ENCODE measurements at regions not wholly inside any gene's neighbourhood (a gene's known extent, or its start where the extent isn't known, plus 50 kb on each side); places are given as distances from the start of the nearest gene placed in this dataset.
"Not testable (repeated sequence)": the region's sequence is repeated elsewhere in the genome, so short reads cannot be mapped to it uniquely, and the experiment has no call there.

DNA sequence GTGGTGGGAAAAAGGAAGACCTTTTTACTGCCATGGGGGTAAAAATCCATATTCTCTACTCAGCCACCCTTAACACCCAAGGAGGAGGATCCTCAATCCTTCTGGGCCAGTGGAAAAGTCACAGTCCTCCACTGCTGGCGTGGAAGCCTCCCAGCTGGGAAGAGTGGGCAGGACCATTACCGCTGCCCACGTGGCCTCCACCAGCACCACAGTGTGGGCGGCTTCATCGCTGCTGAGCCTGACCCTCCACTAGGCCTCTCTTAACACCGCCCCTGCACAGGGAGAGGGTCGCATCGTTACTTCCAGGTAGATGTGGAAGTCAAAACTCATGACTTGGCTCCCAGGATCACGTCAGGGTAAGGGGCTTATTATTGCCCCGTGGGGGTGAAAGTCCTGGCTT is 656.5 kb downstream of the SUCLG1 start:
- no peak for FAIRE-seq
- no peaks in the 10 kb centered on the region for H3K9me1 ChIP-seq (ENCODE audit: control insufficient read depth, extremely low read depth, insufficient read depth, low read length)

DNA sequence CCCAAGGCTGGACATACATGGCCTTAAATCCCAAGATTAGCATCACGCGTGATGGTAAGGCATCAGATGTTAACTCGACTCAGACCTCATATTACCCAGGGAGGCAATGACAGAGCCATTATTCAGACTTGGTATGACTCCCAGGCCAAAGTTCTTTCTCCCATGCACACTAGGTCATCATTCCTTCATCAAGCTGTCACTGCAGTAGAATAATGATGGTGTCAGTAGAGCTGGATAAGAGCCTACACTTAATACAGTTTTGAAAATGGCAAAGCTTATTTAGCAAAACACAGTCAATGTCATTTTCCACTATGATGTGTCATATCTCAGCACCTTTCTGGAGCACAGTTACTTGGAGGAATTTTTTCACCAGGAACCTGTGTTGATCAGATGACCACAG is 663.3 kb downstream of the SUCLG1 start:
- Histone ChIP-seq H2AFZ (ENCODE audit: control insufficient read depth, low read length) (no peak overlapping the region), H3K36me3 (ENCODE audit: control insufficient read depth in 2 of 2, extremely low read depth in 1 of 2, insufficient read depth in 2 of 2, low read length in 2 of 2) (no peaks in the 10 kb centered on the region), H3K27me3 (ENCODE audit: control insufficient read depth, extremely low read depth, insufficient read depth, low read length) (no peaks in the 10 kb centered on the region), H3K79me2 (ENCODE audit: control insufficient read depth, insufficient read depth, low read length) (no peaks in the 10 kb centered on the region), H3K4me3 (ENCODE audit: control insufficient read depth in 2 of 3, extremely low read depth in 1 of 3, insufficient read depth in 2 of 3, low read depth in 1 of 3, low read length in 3 of 3) (no peak overlapping the region), H3K9me1 (ENCODE audit: control insufficient read depth, extremely low read depth, insufficient read depth, low read length) (no peaks in the 10 kb centered on the region), H3K4me2 (ENCODE audit: control insufficient read depth, extremely low read depth, insufficient read depth, low read depth, low read length) (no peak overlapping the region), H4K20me1 (ENCODE audit: control insufficient read depth, extremely low read depth, insufficient read depth, low read length) (no peaks in the 10 kb centered on the region), H3K4me1 (ENCODE audit: control insufficient read depth, extremely low read depth, insufficient read depth, low read length) (no peaks in the 10 kb centered on the region), H3K27ac (ENCODE audit: control insufficient read depth, insufficient read depth, low read length) (no peak overlapping the region), H3K9ac (ENCODE audit: control insufficient read depth, extremely low read depth, insufficient read depth, low read length) (no peak overlapping the region), H3K9me3 (ENCODE audit: control insufficient read depth, low read depth, low read length) (no peaks in the 10 kb centered on the region)
- DNase-seq (ENCODE audit: low read depth, low spot score), result no peak
- FAIRE-seq, result no peak
- dilution Hi-C loops (cut with MboI; ENCODE audit: extremely low pct_ligation_motif_present, low sequenced_read_pairs), result no loop called here
- no peak for TF ChIP-seq EZH2 (IDR thresholded peaks at IDR 0.05; ENCODE audit: low read length)
- TF ChIP-seq, protein P1, sequence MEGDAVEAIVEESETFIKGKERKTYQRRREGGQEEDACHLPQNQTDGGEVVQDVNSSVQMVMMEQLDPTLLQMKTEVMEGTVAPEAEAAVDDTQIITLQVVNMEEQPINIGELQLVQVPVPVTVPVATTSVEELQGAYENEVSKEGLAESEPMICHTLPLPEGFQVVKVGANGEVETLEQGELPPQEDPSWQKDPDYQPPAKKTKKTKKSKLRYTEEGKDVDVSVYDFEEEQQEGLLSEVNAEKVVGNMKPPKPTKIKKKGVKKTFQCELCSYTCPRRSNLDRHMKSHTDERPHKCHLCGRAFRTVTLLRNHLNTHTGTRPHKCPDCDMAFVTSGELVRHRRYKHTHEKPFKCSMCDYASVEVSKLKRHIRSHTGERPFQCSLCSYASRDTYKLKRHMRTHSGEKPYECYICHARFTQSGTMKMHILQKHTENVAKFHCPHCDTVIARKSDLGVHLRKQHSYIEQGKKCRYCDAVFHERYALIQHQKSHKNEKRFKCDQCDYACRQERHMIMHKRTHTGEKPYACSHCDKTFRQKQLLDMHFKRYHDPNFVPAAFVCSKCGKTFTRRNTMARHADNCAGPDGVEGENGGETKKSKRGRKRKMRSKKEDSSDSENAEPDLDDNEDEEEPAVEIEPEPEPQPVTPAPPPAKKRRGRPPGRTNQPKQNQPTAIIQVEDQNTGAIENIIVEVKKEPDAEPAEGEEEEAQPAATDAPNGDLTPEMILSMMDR (optimal IDR thresholded peaks at IDR 0.05 in 1 of 3, IDR thresholded peaks at IDR 0.05 in 1 of 3, conservative IDR thresholded peaks at IDR 0.05 in 1 of 3; ENCODE audit: extremely low read depth in 1 of 3, insufficient read depth in 2 of 3, low read length in 3 of 3), result no peak

More for the DNA sequence above, 656.5 kb downstream of the SUCLG1 start:
- Histone ChIP-seq H3K27me3 (ENCODE audit: control insufficient read depth, extremely low read depth, insufficient read depth, low read length) (no peaks in the 10 kb centered on the region), H3K9me3 (ENCODE audit: control insufficient read depth, low read depth, low read length) (no peaks in the 10 kb centered on the region), H3K4me3 (ENCODE audit: control insufficient read depth in 2 of 3, extremely low read depth in 1 of 3, insufficient read depth in 2 of 3, low read depth in 1 of 3, low read length in 3 of 3) (no peak overlapping the region), H4K20me1 (ENCODE audit: control insufficient read depth, extremely low read depth, insufficient read depth, low read length) (no peaks in the 10 kb centered on the region), H3K79me2 (ENCODE audit: control insufficient read depth, insufficient read depth, low read length) (no peaks in the 10 kb centered on the region), H3K4me1 (ENCODE audit: control insufficient read depth, extremely low read depth, insufficient read depth, low read length) (no peaks in the 10 kb centered on the region), H2AFZ (ENCODE audit: control insufficient read depth, low read length) (no peak overlapping the region), H3K36me3 (ENCODE audit: control insufficient read depth in 2 of 2, extremely low read depth in 1 of 2, insufficient read depth in 2 of 2, low read length in 2 of 2) (no peaks in the 10 kb centered on the region), H3K4me2 (ENCODE audit: control insufficient read depth, extremely low read depth, insufficient read depth, low read depth, low read length) (no peak overlapping the region), H3K27ac (ENCODE audit: control insufficient read depth, insufficient read depth, low read length) (no peak overlapping the region), H3K9ac (ENCODE audit: control insufficient read depth, extremely low read depth, insufficient read depth, low read length) (no peak overlapping the region)
- no peak for DNase-seq (ENCODE audit: low read depth, low spot score)
- dilution Hi-C loops (cut with MboI; ENCODE audit: extremely low pct_ligation_motif_present, low sequenced_read_pairs), result no loop called here
- TF ChIP-seq, protein P1 (optimal IDR thresholded peaks at IDR 0.05 in 1 of 3, IDR thresholded peaks at IDR 0.05 in 1 of 3, conservative IDR thresholded peaks at IDR 0.05 in 1 of 3; ENCODE audit: extremely low read depth in 1 of 3, insufficient read depth in 2 of 3, low read length in 3 of 3), result no peak
- TF ChIP-seq EZH2 (IDR thresholded peaks at IDR 0.05; ENCODE audit: low read length), result no peak

DNA sequence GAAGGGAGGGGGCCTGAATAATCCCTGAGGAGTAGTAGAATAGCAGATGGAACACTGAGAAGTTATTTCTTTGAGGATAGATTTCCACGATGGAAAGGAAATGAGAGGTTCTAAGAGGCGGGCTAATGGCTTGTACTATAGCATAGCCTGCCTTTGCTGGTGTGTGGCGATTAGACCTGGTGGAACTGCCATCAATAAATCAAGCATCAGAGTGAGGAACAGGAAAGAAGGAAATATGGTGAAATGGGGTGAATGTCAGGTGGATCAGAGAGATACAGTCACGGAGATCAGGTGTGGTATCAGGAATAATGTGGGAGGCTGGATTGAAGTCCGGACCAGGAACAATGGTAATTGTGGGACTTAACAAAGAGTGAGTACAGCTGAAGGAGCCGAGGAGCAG is 668.6 kb downstream of the SUCLG1 start:
- H3K36me3 ChIP-seq (ENCODE audit: control insufficient read depth in 2 of 2, extremely low read depth in 1 of 2, insufficient read depth in 2 of 2, low read length in 2 of 2); H3K79me2 ChIP-seq (ENCODE audit: control insufficient read depth, insufficient read depth, low read length); H3K9me1 ChIP-seq (ENCODE audit: control insufficient read depth, extremely low read depth, insufficient read depth, low read length); H3K4me2 ChIP-seq (ENCODE audit: control insufficient read depth, extremely low read depth, insufficient read depth, low read depth, low read length); FAIRE-seq; H3K27ac ChIP-seq (ENCODE audit: control insufficient read depth, insufficient read depth, low read length); H2AFZ ChIP-seq (ENCODE audit: control insufficient read depth, low read length); H3K4me1 ChIP-seq (ENCODE audit: control insufficient read depth, extremely low read depth, insufficient read depth, low read length); DNase-seq (ENCODE audit: low read depth, low spot score); H3K4me3 ChIP-seq (ENCODE audit: control insufficient read depth in 2 of 3, extremely low read depth in 1 of 3, insufficient read depth in 2 of 3, low read depth in 1 of 3, low read length in 3 of 3); dilution Hi-C loops (cut with MboI; ENCODE audit: extremely low pct_ligation_motif_present, low sequenced_read_pairs); H4K20me1 ChIP-seq (ENCODE audit: control insufficient read depth, extremely low read depth, insufficient read depth, low read length); H3K27me3 ChIP-seq (ENCODE audit: control insufficient read depth, extremely low read depth, insufficient read depth, low read length); H3K9me3 ChIP-seq (ENCODE audit: control insufficient read depth, low read depth, low read length); H3K9ac ChIP-seq (ENCODE audit: control insufficient read depth, extremely low read depth, insufficient read depth, low read length): not testable (repeated sequence)

DNA sequence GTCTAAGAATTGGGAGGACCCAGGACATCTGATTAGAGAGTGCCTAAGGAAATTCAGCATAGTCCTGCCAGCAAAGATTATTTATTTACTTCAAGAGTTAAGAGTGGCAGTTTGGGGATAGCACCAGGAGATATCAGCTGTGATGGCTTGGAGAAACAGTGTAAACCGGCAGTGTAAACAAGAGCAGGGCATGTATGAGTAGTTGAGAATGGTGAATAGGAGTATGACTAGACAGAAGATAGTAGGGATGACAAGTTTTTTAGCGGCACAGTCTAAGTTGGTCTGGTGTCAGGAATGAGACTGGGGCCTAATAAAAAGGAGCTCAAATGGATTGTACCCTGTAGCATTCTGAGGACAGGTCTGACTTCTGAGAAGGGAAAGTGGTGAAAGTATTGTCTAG is 669.4 kb downstream of the SUCLG1 start:
- H4K20me1 ChIP-seq (ENCODE audit: control insufficient read depth, extremely low read depth, insufficient read depth, low read length); dilution Hi-C loops (cut with MboI; ENCODE audit: extremely low pct_ligation_motif_present, low sequenced_read_pairs); H3K9me1 ChIP-seq (ENCODE audit: control insufficient read depth, extremely low read depth, insufficient read depth, low read length); FAIRE-seq; H3K36me3 ChIP-seq (ENCODE audit: control insufficient read depth in 2 of 2, extremely low read depth in 1 of 2, insufficient read depth in 2 of 2, low read length in 2 of 2); H3K79me2 ChIP-seq (ENCODE audit: control insufficient read depth, insufficient read depth, low read length); H3K27me3 ChIP-seq (ENCODE audit: control insufficient read depth, extremely low read depth, insufficient read depth, low read length); DNase-seq (ENCODE audit: low read depth, low spot score); H3K4me3 ChIP-seq (ENCODE audit: control insufficient read depth in 2 of 3, extremely low read depth in 1 of 3, insufficient read depth in 2 of 3, low read depth in 1 of 3, low read length in 3 of 3); H3K27ac ChIP-seq (ENCODE audit: control insufficient read depth, insufficient read depth, low read length); H3K9ac ChIP-seq (ENCODE audit: control insufficient read depth, extremely low read depth, insufficient read depth, low read length); H3K4me1 ChIP-seq (ENCODE audit: control insufficient read depth, extremely low read depth, insufficient read depth, low read length); H3K9me3 ChIP-seq (ENCODE audit: control insufficient read depth, low read depth, low read length); H2AFZ ChIP-seq (ENCODE audit: control insufficient read depth, low read length); H3K4me2 ChIP-seq (ENCODE audit: control insufficient read depth, extremely low read depth, insufficient read depth, low read depth, low read length): not testable (repeated sequence)
